ENCODE measurements at regions not wholly inside any gene's neighbourhood (a gene's known extent, or its start where the extent isn't known, plus 50 kb on each side); places are given as distances from the start of the nearest gene placed in this dataset.

GRCh38 chr6:142693441-142693840 lies 251.5 kb downstream of the HIVEP2 start:
- Mint-ChIP-seq H3K9me3 (no peaks in the 10 kb centered on the region), H3K27ac (no peak overlapping the region), H3K4me1 (peaks cover 27% of the 10 kb centered on the region), H3K4me3 (no peak overlapping the region), H3K27me3 (ENCODE audit: low read depth) (no peaks in the 10 kb centered on the region), H3K36me3 (no peaks in the 10 kb centered on the region)
- DNase-seq (ENCODE audit: low spot score) (no peak), ATAC-seq (no peak)
- POLR2A ChIA-PET: no interaction called here
- CTCF ChIA-PET: interaction anchor here (0.6 to 2.3 kb wide), 4 partner anchors 219 to 742 kb away, joined by 5 to 14 read pairs (median 8); no protein-coding TSS in a partner anchor
- TF ChIP-seq, protein P1, sequence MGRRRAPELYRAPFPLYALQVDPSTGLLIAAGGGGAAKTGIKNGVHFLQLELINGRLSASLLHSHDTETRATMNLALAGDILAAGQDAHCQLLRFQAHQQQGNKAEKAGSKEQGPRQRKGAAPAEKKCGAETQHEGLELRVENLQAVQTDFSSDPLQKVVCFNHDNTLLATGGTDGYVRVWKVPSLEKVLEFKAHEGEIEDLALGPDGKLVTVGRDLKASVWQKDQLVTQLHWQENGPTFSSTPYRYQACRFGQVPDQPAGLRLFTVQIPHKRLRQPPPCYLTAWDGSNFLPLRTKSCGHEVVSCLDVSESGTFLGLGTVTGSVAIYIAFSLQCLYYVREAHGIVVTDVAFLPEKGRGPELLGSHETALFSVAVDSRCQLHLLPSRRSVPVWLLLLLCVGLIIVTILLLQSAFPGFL (CRISPR knock-in tag; IDR thresholded peaks at IDR 0.05; ENCODE audit: borderline replicate concordance): no peak
- TF ChIP-seq PRRX2 (CRISPR knock-in tag; IDR thresholded peaks at IDR 0.05): no peak
- TF ChIP-seq SOX15 (CRISPR knock-in tag; IDR thresholded peaks at IDR 0.05): no peak
- TF ChIP-seq STAT6 (CRISPR knock-in tag; conservative IDR thresholded peaks at IDR 0.05; ENCODE audit: low read depth): no peak
- TF ChIP-seq, protein P2, sequence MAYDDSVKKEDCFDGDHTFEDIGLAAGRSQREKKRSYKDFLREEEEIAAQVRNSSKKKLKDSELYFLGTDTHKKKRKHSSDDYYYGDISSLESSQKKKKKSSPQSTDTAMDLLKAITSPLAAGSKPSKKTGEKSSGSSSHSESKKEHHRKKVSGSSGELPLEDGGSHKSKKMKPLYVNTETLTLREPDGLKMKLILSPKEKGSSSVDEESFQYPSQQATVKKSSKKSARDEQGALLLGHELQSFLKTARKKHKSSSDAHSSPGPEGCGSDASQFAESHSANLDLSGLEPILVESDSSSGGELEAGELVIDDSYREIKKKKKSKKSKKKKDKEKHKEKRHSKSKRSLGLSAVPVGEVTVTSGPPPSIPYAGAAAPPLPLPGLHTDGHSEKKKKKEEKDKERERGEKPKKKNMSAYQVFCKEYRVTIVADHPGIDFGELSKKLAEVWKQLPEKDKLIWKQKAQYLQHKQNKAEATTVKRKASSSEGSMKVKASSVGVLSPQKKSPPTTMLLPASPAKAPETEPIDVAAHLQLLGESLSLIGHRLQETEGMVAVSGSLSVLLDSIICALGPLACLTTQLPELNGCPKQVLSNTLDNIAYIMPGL (CRISPR knock-in tag; IDR thresholded peaks at IDR 0.05): no peak
- no peak for TF ChIP-seq ZBTB21 (CRISPR knock-in tag; IDR thresholded peaks at IDR 0.05; ENCODE audit: borderline replicate concordance)
- TF ChIP-seq, protein P3, sequence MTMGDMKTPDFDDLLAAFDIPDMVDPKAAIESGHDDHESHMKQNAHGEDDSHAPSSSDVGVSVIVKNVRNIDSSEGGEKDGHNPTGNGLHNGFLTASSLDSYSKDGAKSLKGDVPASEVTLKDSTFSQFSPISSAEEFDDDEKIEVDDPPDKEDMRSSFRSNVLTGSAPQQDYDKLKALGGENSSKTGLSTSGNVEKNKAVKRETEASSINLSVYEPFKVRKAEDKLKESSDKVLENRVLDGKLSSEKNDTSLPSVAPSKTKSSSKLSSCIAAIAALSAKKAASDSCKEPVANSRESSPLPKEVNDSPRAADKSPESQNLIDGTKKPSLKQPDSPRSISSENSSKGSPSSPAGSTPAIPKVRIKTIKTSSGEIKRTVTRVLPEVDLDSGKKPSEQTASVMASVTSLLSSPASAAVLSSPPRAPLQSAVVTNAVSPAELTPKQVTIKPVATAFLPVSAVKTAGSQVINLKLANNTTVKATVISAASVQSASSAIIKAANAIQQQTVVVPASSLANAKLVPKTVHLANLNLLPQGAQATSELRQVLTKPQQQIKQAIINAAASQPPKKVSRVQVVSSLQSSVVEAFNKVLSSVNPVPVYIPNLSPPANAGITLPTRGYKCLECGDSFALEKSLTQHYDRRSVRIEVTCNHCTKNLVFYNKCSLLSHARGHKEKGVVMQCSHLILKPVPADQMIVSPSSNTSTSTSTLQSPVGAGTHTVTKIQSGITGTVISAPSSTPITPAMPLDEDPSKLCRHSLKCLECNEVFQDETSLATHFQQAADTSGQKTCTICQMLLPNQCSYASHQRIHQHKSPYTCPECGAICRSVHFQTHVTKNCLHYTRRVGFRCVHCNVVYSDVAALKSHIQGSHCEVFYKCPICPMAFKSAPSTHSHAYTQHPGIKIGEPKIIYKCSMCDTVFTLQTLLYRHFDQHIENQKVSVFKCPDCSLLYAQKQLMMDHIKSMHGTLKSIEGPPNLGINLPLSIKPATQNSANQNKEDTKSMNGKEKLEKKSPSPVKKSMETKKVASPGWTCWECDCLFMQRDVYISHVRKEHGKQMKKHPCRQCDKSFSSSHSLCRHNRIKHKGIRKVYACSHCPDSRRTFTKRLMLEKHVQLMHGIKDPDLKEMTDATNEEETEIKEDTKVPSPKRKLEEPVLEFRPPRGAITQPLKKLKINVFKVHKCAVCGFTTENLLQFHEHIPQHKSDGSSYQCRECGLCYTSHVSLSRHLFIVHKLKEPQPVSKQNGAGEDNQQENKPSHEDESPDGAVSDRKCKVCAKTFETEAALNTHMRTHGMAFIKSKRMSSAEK (CRISPR knock-in tag; IDR thresholded peaks at IDR 0.05; ENCODE audit: borderline replicate concordance): no peak
- no peak for TF ChIP-seq ZNF396 (CRISPR knock-in tag; IDR thresholded peaks at IDR 0.05; ENCODE audit: borderline replicate concordance)

GRCh38 chr6:142694054-142694453 lies 250.9 kb downstream of the HIVEP2 start:
- H3K36me3 Mint-ChIP-seq: no peaks in the 10 kb centered on the region
- no peaks in the 10 kb centered on the region for H3K27me3 Mint-ChIP-seq (ENCODE audit: low read depth)
- CTCF ChIA-PET: no interaction called here
- POLR2A ChIA-PET: no interaction called here
- DNase-seq (ENCODE audit: low spot score) (no peak), ATAC-seq (no peak)
- H3K9me3 Mint-ChIP-seq: no peaks in the 10 kb centered on the region
- peaks cover 27% of the 10 kb centered on the region for H3K4me1 Mint-ChIP-seq
- H3K4me3 Mint-ChIP-seq: no peak overlapping the region
- H3K27ac Mint-ChIP-seq: no peak overlapping the region
- TF ChIP-seq ZNF317 (CRISPR knock-in tag; IDR thresholded peaks at IDR 0.05; ENCODE audit: borderline replicate concordance, low read depth): no peak
- TF ChIP-seq ATF3 (CRISPR knock-in tag; conservative IDR thresholded peaks at IDR 0.05): no peak
- TF ChIP-seq NFE2L1 (CRISPR knock-in tag; IDR thresholded peaks at IDR 0.05): no peak
- TF ChIP-seq, protein P4, sequence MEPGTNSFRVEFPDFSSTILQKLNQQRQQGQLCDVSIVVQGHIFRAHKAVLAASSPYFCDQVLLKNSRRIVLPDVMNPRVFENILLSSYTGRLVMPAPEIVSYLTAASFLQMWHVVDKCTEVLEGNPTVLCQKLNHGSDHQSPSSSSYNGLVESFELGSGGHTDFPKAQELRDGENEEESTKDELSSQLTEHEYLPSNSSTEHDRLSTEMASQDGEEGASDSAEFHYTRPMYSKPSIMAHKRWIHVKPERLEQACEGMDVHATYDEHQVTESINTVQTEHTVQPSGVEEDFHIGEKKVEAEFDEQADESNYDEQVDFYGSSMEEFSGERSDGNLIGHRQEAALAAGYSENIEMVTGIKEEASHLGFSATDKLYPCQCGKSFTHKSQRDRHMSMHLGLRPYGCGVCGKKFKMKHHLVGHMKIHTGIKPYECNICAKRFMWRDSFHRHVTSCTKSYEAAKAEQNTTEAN (CRISPR knock-in tag; IDR thresholded peaks at IDR 0.05): no peak
- no peak for TF ChIP-seq IRF2 (CRISPR knock-in tag; IDR thresholded peaks at IDR 0.05; ENCODE audit: borderline replicate concordance, low read depth)
- TF ChIP-seq, protein P5, sequence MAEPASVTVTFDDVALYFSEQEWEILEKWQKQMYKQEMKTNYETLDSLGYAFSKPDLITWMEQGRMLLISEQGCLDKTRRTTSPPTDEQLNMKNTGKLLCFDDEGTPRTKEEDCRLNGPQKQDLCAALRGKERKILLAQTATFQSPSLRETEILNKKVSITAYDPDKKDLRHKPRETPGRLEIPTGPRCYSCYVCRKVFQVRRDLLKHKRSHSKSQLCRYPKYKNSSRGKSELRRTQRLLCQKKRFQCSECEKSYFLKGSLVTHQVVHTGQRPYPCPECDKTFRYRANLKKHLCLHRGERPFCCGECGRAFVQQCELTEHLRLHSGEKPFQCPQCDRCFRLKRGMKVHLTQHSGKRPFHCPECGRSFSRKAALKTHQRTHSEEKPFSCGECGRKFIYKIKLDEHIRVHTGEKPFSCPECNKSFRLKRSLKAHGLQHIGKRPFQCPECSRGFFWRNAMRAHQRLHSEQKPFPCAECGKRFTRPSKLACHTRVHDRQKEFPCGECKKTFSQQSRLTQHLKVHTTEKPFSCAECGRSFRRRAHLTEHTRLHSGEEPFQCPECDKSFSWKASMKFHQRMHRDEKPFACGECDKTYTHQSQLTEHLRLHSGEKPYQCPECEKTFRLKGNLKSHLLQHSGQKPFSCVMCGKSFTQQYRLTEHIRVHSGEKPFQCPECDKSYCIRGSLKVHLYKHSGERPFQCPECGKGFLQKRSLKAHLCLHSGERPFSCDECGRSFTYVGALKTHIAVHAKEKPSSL (CRISPR knock-in tag; conservative IDR thresholded peaks at IDR 0.05): no peak
- TF ChIP-seq ZNF138 (CRISPR knock-in tag; conservative IDR thresholded peaks at IDR 0.05): no peak
- TF ChIP-seq ZNF281 (CRISPR knock-in tag; IDR thresholded peaks at IDR 0.05): no peak
- no peak for TF ChIP-seq GABPB1 (CRISPR knock-in tag; IDR thresholded peaks at IDR 0.05)

Measured in WTC11 (cell line).